ENCODE measurements at regions not wholly inside any gene's neighbourhood (a gene's known extent, or its start where the extent isn't known, plus 50 kb on each side); places are given as distances from the start of the nearest gene placed in this dataset.

- Histone ChIP-seq H3K4me3 (replicated peaks in 1 of 3; ENCODE audit: insufficient read depth in 1 of 3, low read depth in 1 of 3, low read length in 3 of 3) (no peak overlapping the region), H2AFZ (ENCODE audit: low read depth, low read length) (no peak overlapping the region), H3K79me2 (ENCODE audit: control insufficient read depth, insufficient read depth, low read length) (no peaks in the 10 kb centered on the region), H3K4me2 (ENCODE audit: insufficient read depth, low read length) (no peak overlapping the region), H3K36me3 (ENCODE audit: control insufficient read depth in 2 of 2, extremely low read depth in 1 of 2, insufficient read depth in 2 of 2, low read length in 2 of 2) (no peaks in the 10 kb centered on the region), H3K9me1 (replicated peaks; ENCODE audit: control insufficient read depth, extremely low read depth, insufficient read depth, low read length) (no peaks in the 10 kb centered on the region), H3K9me3 (replicated peaks; ENCODE audit: control insufficient read depth, insufficient read depth, low read length) (no peaks in the 10 kb centered on the region), H4K20me1 (replicated peaks; ENCODE audit: control insufficient read depth, extremely low read depth, insufficient read depth, low read length) (no peaks in the 10 kb centered on the region), H3K9ac (replicated peaks; ENCODE audit: extremely low read depth, insufficient read depth, low read length) (no peak overlapping the region), H3K4me1 (ENCODE audit: control insufficient read depth, extremely low read depth, insufficient read depth, low read length) (peaks cover 5% of the 10 kb centered on the region), H3K27me3 (ENCODE audit: control insufficient read depth in 2 of 2, insufficient read depth in 2 of 2, low read length in 2 of 2) (no peaks in the 10 kb centered on the region), H3K27ac (ENCODE audit: insufficient read depth, low read depth, low read length) (no peak overlapping the region)
- FAIRE-seq (peak; percentile 35), DNase-seq (ENCODE audit: low read depth, low spot score) (peak; percentile 17)
- CTCF ChIA-PET: interaction anchor here (1.1 to 1.5 kb wide), 2 partner anchors 26 to 70 kb away, joined by 3 to 4 read pairs; no protein-coding TSS in a partner anchor
- TF ChIP-seq FOS (IDR thresholded peaks at IDR 0.05; ENCODE audit: borderline replicate concordance, insufficient read depth, low read length): peak; percentile 53
- peak; percentile 28 for TF ChIP-seq GATA2 (IDR thresholded peaks at IDR 0.05; ENCODE audit: insufficient read depth, insufficient read length, low read depth, low read length)
- TF ChIP-seq, protein P1, sequence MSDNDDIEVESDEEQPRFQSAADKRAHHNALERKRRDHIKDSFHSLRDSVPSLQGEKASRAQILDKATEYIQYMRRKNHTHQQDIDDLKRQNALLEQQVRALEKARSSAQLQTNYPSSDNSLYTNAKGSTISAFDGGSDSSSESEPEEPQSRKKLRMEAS (IDR thresholded peaks at IDR 0.05; ENCODE audit: insufficient read depth, insufficient read length): no peak
- TF ChIP-seq JUN (IDR thresholded peaks at IDR 0.05; ENCODE audit: borderline replicate concordance, insufficient read depth, insufficient read length, low read depth): no peak
- no TSS peak for BruUV-seq (replicated peaks)
- dilution Hi-C loops (cut with MboI; ENCODE audit: extremely low pct_ligation_motif_present, low sequenced_read_pairs) (no loop called here), intact Hi-C loops (cut with micrococcal nuclease) (no loop called here)
- POLR2A ChIA-PET: no interaction called here
Measured at GRCh38 chr9:107557236-107557990, 67.8 kb upstream of the KLF4 start.

- H3K9me1 ChIP-seq (replicated peaks; ENCODE audit: control insufficient read depth, extremely low read depth, insufficient read depth, low read length): no peaks in the 10 kb centered on the region
- TF ChIP-seq FOS (IDR thresholded peaks at IDR 0.05; ENCODE audit: borderline replicate concordance, insufficient read depth, low read length) (no peak), MYC (IDR thresholded peaks at IDR 0.05; ENCODE audit: low read depth, low read length) (no peak), EZH2 (IDR thresholded peaks at IDR 0.05; ENCODE audit: borderline replicate concordance, low read depth, low read length, severe bottlenecking) (no peak)
- dilution Hi-C loops (cut with MboI; ENCODE audit: extremely low pct_ligation_motif_present, low sequenced_read_pairs): no loop called here
- FAIRE-seq: no peak
- no peaks in the 10 kb centered on the region for H3K79me2 ChIP-seq (ENCODE audit: control insufficient read depth, insufficient read depth, low read length)
- H3K9me3 ChIP-seq (replicated peaks; ENCODE audit: control insufficient read depth, insufficient read depth, low read length): no peaks in the 10 kb centered on the region
- H3K4me2 ChIP-seq (ENCODE audit: insufficient read depth, low read length): no peak overlapping the region
- H3K27ac ChIP-seq (ENCODE audit: insufficient read depth, low read depth, low read length): no peak overlapping the region
- H3K4me1 ChIP-seq (ENCODE audit: control insufficient read depth, extremely low read depth, insufficient read depth, low read length): peaks cover 5% of the 10 kb centered on the region
- ChIA-PET CTCF (interaction anchor here (0.9 kb wide), 1 partner anchor 17 kb away, joined by 3 read pairs; no protein-coding TSS in a partner anchor), POLR2A (no interaction called here)
- no peak overlapping the region for H3K4me3 ChIP-seq (replicated peaks in 1 of 3; ENCODE audit: insufficient read depth in 1 of 3, low read depth in 1 of 3, low read length in 3 of 3)
- no peak overlapping the region for H2AFZ ChIP-seq (ENCODE audit: low read depth, low read length)
- no peaks in the 10 kb centered on the region for H3K27me3 ChIP-seq (ENCODE audit: control insufficient read depth in 2 of 2, insufficient read depth in 2 of 2, low read length in 2 of 2)
- no TSS peak for BruUV-seq (replicated peaks)
- H3K36me3 ChIP-seq (ENCODE audit: control insufficient read depth in 2 of 2, extremely low read depth in 1 of 2, insufficient read depth in 2 of 2, low read length in 2 of 2): no peaks in the 10 kb centered on the region
- DNase-seq (ENCODE audit: low read depth, low spot score): no peak
- intact Hi-C loops (cut with micrococcal nuclease): no loop called here
- no peaks in the 10 kb centered on the region for H4K20me1 ChIP-seq (replicated peaks; ENCODE audit: control insufficient read depth, extremely low read depth, insufficient read depth, low read length)
- H3K9ac ChIP-seq (replicated peaks; ENCODE audit: extremely low read depth, insufficient read depth, low read length): no peak overlapping the region
Measured at GRCh38 chr9:107554636-107555035, 65.1 kb upstream of the KLF4 start.

Measured in endothelial cell of umbilical vein (primary cell).